ENCODE measurements at regions not wholly inside any gene's neighbourhood (a gene's known extent, or its start where the extent isn't known, plus 50 kb on each side); places are given as distances from the start of the nearest gene placed in this dataset.

GRCh38 chr3:170724599-170725280, 138.9 kb upstream of the SLC7A14 start:
- H3K27me3 Mint-ChIP-seq = no peaks in the 10 kb centered on the region
- peaks cover 6% of the 10 kb centered on the region for H3K4me1 Mint-ChIP-seq (ENCODE audit: low read depth)
- intact Hi-C loops (cut with micrococcal nuclease) = no loop called here
- no peak overlapping the region for H3K4me3 Mint-ChIP-seq
- H3K27ac Mint-ChIP-seq = no peak overlapping the region
- no peaks in the 10 kb centered on the region for H3K36me3 Mint-ChIP-seq (ENCODE audit: low read depth)
- no peaks in the 10 kb centered on the region for H3K9me3 Mint-ChIP-seq

- H3K36me3 Mint-ChIP-seq (ENCODE audit: low read depth) = no peaks in the 10 kb centered on the region
- H3K27me3 Mint-ChIP-seq = no peaks in the 10 kb centered on the region
- peaks cover 6% of the 10 kb centered on the region for H3K4me1 Mint-ChIP-seq (ENCODE audit: low read depth)
- peaks cover 8% of the 10 kb centered on the region for H3K9me3 Mint-ChIP-seq
- no peak overlapping the region for H3K4me3 Mint-ChIP-seq
- no peak overlapping the region for H3K27ac Mint-ChIP-seq
- intact Hi-C loops (cut with micrococcal nuclease) = no loop called here
These were observed 137.4 kb upstream of the SLC7A14 start for GRCh38 chr3:170723241-170723640.

DNA sequence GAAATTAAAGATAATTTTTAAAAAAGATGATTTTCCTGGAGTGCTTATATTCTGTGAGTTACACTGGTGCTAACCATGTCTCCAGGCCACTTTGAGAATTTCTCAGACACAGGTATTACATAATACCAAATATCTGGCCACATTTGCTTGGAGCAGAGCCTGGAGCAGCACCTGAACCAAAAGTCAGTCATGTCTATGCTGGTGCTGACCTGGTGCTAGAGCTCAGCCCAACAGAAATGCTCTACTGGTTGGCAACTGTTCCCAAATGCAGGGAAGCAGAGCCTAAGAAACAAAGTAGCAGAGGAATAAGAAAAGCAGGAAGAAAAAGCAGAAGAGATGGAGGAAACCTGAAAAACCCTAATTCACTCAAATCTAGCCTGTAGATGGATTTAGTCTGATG, 135.7 kb upstream of the SLC7A14 start:
- Mint-ChIP-seq H3K27me3 (no peaks in the 10 kb centered on the region), H3K36me3 (ENCODE audit: low read depth) (no peaks in the 10 kb centered on the region), H3K4me3 (no peak overlapping the region), H3K27ac (no peak overlapping the region), H3K4me1 (ENCODE audit: low read depth) (peaks cover 6% of the 10 kb centered on the region), H3K9me3 (peaks cover 8% of the 10 kb centered on the region)
- intact Hi-C loops (cut with micrococcal nuclease) = no loop called here

DNA sequence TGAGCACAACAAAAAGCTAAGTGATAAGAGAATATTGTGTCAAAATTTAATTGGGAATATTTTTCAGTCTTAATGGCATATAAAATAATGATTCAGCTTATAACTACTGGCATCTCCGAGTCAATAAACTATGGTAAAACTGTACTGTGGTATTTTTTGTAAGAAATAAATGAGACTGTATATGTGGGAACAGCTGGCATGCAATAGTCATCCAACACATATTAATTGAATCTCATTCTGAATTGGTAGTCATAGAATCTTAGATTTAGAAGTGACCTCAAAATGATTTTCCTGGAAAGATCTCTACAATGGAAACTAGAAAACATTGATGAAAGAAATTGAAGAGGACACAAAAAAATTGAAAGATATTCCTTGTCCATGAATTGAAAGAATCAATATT, 133.4 kb upstream of the SLC7A14 start:
- no peak overlapping the region for H3K27ac Mint-ChIP-seq
- H3K4me1 Mint-ChIP-seq (ENCODE audit: low read depth) = peaks cover 6% of the 10 kb centered on the region
- H3K27me3 Mint-ChIP-seq = peaks cover 1% of the 10 kb centered on the region
- no peak overlapping the region for H3K4me3 Mint-ChIP-seq
- H3K36me3 Mint-ChIP-seq (ENCODE audit: low read depth) = no peaks in the 10 kb centered on the region
- H3K9me3 Mint-ChIP-seq = peaks cover 8% of the 10 kb centered on the region
- intact Hi-C loops (cut with micrococcal nuclease) = no loop called here

DNA sequence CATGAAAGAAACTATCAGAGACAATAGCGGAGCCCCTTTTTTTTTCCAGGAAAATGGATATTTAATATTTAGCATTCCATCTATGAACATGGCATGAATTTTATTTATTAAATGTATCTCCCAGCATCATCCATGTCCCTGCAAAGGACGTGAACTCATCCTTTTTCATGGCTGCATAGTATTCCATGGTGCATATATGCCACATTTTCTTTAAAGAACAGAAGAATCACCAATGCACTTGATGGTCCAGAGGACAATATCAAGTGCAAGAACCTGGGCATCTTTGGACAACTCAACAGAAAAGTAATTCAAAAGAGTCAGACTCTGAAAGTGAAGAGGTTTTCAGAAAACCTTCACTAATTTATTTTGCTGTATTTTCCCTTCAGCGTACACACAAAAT, 133.0 kb upstream of the SLC7A14 start:
- Mint-ChIP-seq H3K36me3 (ENCODE audit: low read depth) (no peaks in the 10 kb centered on the region), H3K4me1 (ENCODE audit: low read depth) (peaks cover 1% of the 10 kb centered on the region), H3K9me3 (peaks cover 8% of the 10 kb centered on the region), H3K27me3 (peaks cover 1% of the 10 kb centered on the region), H3K27ac (no peak overlapping the region), H3K4me3 (no peak overlapping the region)
- intact Hi-C loops (cut with micrococcal nuclease) = no loop called here

DNA sequence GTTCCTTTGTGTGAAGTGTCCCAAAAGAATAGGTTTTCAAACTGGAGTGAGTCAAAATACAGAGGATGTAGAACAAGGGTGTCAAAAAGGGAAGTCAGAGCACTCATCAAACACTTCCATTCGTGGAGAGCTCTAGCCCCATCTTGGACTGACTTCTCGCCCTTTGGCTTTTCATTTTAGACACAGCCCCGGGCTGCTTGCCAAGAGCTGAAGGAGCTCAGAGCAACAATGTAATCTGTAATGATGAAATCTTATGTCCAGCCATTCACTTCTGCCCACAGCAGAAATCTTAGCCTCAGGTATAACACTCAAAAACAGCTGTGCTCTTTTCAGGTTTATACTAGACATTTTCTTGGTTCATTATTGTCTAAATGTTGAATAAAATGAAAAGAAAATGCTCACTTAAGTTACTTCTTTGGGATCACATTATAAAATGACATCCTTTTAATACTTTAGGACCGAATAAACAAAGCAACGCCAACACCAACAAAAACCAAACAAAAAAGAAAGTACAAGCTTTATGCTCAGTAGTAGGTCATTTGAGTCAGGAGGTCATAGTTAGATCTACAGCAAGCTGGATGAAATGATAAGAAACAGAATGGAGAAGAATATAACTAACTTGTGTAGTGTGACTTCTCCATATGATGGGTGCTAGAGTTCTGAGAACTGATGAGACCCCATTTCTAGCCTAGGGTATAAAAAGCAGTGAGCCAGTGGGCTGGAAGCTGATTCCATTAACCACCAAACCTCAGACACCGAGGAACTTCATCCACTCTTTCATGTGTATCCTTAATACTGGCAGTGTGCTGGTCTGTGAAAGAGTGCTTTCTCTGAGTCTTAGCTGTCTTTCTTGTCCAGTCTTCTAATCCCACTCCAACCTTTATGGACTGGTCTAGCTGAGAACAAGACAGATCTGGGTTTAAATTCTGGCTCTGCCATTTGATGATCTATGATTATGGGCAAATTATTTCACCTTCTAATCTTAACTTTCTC, 131.8 kb upstream of the SLC7A14 start:
- Mint-ChIP-seq H3K9me3 (peaks cover 8% of the 10 kb centered on the region), H3K4me3 (no peak overlapping the region), H3K27ac (no peak overlapping the region), H3K27me3 (peaks cover 1% of the 10 kb centered on the region), H3K4me1 (ENCODE audit: low read depth) (no peaks in the 10 kb centered on the region), H3K36me3 (ENCODE audit: low read depth) (no peaks in the 10 kb centered on the region)
- intact Hi-C loops (cut with micrococcal nuclease) = no loop called here

GRCh38 chr3:170716172-170716805, 130.4 kb upstream of the SLC7A14 start:
- intact Hi-C loops (cut with micrococcal nuclease) = no loop called here
- H3K9me3 Mint-ChIP-seq = peaks cover 11% of the 10 kb centered on the region
- H3K4me1 Mint-ChIP-seq (ENCODE audit: low read depth) = no peaks in the 10 kb centered on the region
- H3K36me3 Mint-ChIP-seq (ENCODE audit: low read depth) = no peaks in the 10 kb centered on the region
- no peak overlapping the region for H3K4me3 Mint-ChIP-seq
- no peak overlapping the region for H3K27ac Mint-ChIP-seq
- peaks cover 1% of the 10 kb centered on the region for H3K27me3 Mint-ChIP-seq

DNA sequence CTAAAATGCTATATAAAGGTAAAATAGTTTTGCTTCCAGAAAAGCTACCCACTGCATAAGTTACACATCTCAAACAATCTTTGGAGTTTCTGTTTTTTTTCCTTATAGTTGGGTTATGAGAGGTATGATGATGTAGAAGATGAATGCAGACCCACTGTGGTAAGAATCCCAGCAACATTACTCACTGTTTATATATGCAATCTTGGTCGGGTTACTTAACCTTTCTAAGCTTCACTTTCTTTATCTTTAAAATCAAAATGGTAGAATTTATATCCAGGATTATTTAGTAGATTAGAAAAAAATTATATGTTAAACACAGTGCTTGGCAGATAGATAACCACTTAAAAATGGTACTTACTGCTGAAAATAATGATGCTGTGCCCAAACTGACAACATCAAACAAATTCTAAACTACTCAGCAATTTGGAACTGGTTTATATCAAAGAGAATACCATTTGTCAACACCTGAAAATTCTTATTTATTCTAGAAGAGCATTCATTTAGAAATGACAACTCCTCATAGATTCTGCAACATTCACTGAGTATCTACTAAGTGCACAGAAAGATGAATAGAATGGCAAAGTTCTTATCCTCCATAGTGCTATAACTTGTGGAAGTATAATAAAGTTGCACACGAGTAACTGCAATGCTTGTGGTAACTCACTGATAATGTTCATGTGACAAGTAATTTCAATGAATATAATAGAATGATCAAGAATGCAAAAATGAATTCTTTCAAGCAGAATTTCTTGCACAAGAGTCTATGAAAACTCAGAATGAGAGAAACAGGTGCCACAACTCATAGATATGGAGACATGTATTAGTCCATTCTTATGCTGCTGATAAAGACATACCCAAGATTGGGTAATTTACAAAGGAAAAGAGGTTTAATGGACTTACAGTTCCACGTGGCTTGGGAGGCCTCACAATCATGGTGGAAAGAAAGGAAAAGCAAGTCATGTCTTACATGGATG, 129.0 kb upstream of the SLC7A14 start:
- H3K27me3 Mint-ChIP-seq = peaks cover 1% of the 10 kb centered on the region
- intact Hi-C loops (cut with micrococcal nuclease) = no loop called here
- H3K4me3 Mint-ChIP-seq = no peak overlapping the region
- H3K36me3 Mint-ChIP-seq (ENCODE audit: low read depth) = no peaks in the 10 kb centered on the region
- no peak overlapping the region for H3K27ac Mint-ChIP-seq
- no peaks in the 10 kb centered on the region for H3K4me1 Mint-ChIP-seq (ENCODE audit: low read depth)
- H3K9me3 Mint-ChIP-seq = peaks cover 25% of the 10 kb centered on the region

DNA sequence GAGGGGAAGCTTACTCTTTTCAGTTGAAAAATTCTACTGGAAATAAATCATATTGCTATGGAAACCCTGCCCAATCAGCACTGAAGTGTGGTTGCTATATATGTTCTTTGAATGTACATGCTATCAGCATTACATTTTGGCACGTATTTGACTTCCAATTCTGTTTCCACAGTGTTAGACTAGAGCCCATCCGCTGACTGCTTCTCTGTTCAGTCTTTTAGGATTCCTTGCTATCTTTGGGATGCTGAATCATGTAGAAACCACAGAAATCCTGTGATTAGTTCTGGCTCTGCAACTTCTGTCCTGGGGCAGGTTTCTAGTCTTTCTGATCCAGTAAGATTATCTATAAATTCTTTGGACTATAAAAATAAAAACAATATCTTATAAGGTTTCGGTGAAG, 128.2 kb upstream of the SLC7A14 start:
- no peak overlapping the region for H3K4me3 Mint-ChIP-seq
- peaks cover 1% of the 10 kb centered on the region for H3K27me3 Mint-ChIP-seq
- H3K36me3 Mint-ChIP-seq (ENCODE audit: low read depth) = no peaks in the 10 kb centered on the region
- intact Hi-C loops (cut with micrococcal nuclease) = no loop called here
- H3K9me3 Mint-ChIP-seq = peaks cover 31% of the 10 kb centered on the region
- no peak overlapping the region for H3K27ac Mint-ChIP-seq
- no peaks in the 10 kb centered on the region for H3K4me1 Mint-ChIP-seq (ENCODE audit: low read depth)

DNA sequence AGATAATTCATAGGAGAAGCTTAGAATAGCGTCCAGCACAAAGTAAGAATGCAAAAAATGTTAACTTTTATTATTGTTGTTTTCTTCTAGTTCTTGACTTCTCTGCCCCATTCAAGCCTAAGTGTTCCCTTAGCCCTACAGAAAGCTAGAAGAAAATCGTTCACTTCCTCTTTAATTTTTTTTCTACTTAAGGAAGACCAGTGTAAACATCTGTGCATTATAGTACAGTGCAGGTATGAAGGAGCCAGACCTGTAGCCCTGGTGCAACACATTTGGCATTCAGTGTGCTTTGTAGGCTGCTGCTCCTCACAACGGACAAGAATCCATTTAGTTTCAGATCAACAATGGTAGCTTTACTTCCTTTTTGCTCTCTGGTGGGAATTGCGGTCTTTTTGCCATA, 127.8 kb upstream of the SLC7A14 start:
- H3K27me3 Mint-ChIP-seq = peaks cover 1% of the 10 kb centered on the region
- H3K36me3 Mint-ChIP-seq (ENCODE audit: low read depth) = no peaks in the 10 kb centered on the region
- H3K27ac Mint-ChIP-seq = no peak overlapping the region
- H3K4me3 Mint-ChIP-seq = no peak overlapping the region
- intact Hi-C loops (cut with micrococcal nuclease) = no loop called here
- peaks cover 28% of the 10 kb centered on the region for H3K9me3 Mint-ChIP-seq
- H3K4me1 Mint-ChIP-seq (ENCODE audit: low read depth) = no peaks in the 10 kb centered on the region

DNA sequence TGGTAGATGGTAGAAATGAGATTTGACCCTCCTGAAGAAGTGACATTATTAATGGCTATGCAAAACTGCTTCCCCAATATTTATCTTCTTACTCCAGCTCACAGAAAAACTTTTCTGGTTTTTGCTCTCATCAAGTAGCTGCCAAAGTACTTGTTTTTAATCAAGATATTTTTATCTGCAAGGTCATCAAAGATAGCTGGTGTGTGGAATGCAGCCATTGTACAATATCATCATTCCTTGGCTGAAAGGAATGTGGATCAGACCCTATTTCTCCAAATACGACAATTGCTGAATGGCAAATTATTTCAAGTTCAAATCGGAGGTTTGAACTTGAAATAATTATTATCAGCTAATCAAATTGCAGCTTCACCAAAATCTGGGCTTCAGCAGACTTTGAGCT, 126.9 kb upstream of the SLC7A14 start:
- Mint-ChIP-seq H3K4me1 (ENCODE audit: low read depth) (no peaks in the 10 kb centered on the region), H3K36me3 (ENCODE audit: low read depth) (no peaks in the 10 kb centered on the region), H3K27ac (no peak overlapping the region), H3K9me3 (peaks cover 26% of the 10 kb centered on the region), H3K4me3 (no peak overlapping the region), H3K27me3 (peaks cover 1% of the 10 kb centered on the region)
- intact Hi-C loops (cut with micrococcal nuclease) = no loop called here

- no peaks in the 10 kb centered on the region for H3K36me3 Mint-ChIP-seq (ENCODE audit: low read depth)
- peaks cover 1% of the 10 kb centered on the region for H3K27me3 Mint-ChIP-seq
- H3K27ac Mint-ChIP-seq = no peak overlapping the region
- H3K4me3 Mint-ChIP-seq = no peak overlapping the region
- peaks cover 26% of the 10 kb centered on the region for H3K9me3 Mint-ChIP-seq
- H3K4me1 Mint-ChIP-seq (ENCODE audit: low read depth) = no peaks in the 10 kb centered on the region
- intact Hi-C loops (cut with micrococcal nuclease) = no loop called here
These were observed 126.5 kb upstream of the SLC7A14 start for GRCh38 chr3:170712336-170712735.

- H3K4me3 Mint-ChIP-seq = no peak overlapping the region
- H3K36me3 Mint-ChIP-seq (ENCODE audit: low read depth) = no peaks in the 10 kb centered on the region
- intact Hi-C loops (cut with micrococcal nuclease) = no loop called here
- no peak overlapping the region for H3K27ac Mint-ChIP-seq
- H3K27me3 Mint-ChIP-seq = peaks cover 1% of the 10 kb centered on the region
- no peaks in the 10 kb centered on the region for H3K4me1 Mint-ChIP-seq (ENCODE audit: low read depth)
- H3K9me3 Mint-ChIP-seq = peaks cover 26% of the 10 kb centered on the region
These were observed 125.9 kb upstream of the SLC7A14 start for GRCh38 chr3:170711786-170712185.
